Stimulated activated CD8-positive, alpha-beta memory T cell treated with anti-CD3 and anti-CD28 coated beads, Interleukin-7, amount 100 ng/mL, for 1 hour (primary cell): ENCODE measurements at regions not wholly inside any gene's neighbourhood (a gene's known extent, or its start where the extent isn't known, plus 50 kb on each side); places are given as distances from the start of the nearest gene placed in this dataset.
"Not testable (repeated sequence)": the region's sequence is repeated elsewhere in the genome, so short reads cannot be mapped to it uniquely, and the experiment has no call there.

Source experiments
- DNase-seq, 2 donors: peaks; one replicate each; pipeline ENCODE4 v3.0.0-alpha.2; 2020; ENCODE audit warnings: low read depth in 2 of 2

GRCh38 chr1:200496937-200497336, 87.1 kb upstream of the ZNF281 start:
- DNase-seq: no peak

- no peak for DNase-seq
These were observed 86.1 kb upstream of the ZNF281 start for GRCh38 chr1:200495901-200496300.

- DNase-seq: no peak
These were observed 83.5 kb upstream of the ZNF281 start for GRCh38 chr1:200493344-200493743.

- no peak for DNase-seq
These were observed 81.3 kb upstream of the ZNF281 start for GRCh38 chr1:200491103-200491502.

- DNase-seq: no peak
These were observed 80.3 kb upstream of the ZNF281 start for GRCh38 chr1:200490183-200490582.

- DNase-seq: peak in 1 of 2 donors; percentile 4
These were observed 78.7 kb upstream of the ZNF281 start for GRCh38 chr1:200488375-200489165.

- DNase-seq: no peak
These were observed 77.8 kb upstream of the ZNF281 start for GRCh38 chr1:200487650-200488049.

- DNase-seq: no peak
These were observed 76.8 kb upstream of the ZNF281 start for GRCh38 chr1:200486634-200487033.

GRCh38 chr1:200484438-200484946, 74.7 kb upstream of the ZNF281 start:
- DNase-seq: not testable (repeated sequence)

GRCh38 chr1:200483491-200484143, 73.8 kb upstream of the ZNF281 start:
- no peak for DNase-seq

GRCh38 chr1:200480964-200481363, 71.1 kb upstream of the ZNF281 start:
- DNase-seq: no peak

GRCh38 chr1:200479816-200480215, 70.0 kb upstream of the ZNF281 start:
- DNase-seq: no peak

- no peak for DNase-seq
These were observed 69.2 kb upstream of the ZNF281 start for GRCh38 chr1:200478945-200479558.

- DNase-seq: no peak
These were observed 68.4 kb upstream of the ZNF281 start for GRCh38 chr1:200478239-200478623.

GRCh38 chr1:200474633-200475032, 64.8 kb upstream of the ZNF281 start:
- DNase-seq: no peak

GRCh38 chr1:200473698-200474371, 64.0 kb upstream of the ZNF281 start:
- no peak for DNase-seq

GRCh38 chr1:200471739-200472138, 61.9 kb upstream of the ZNF281 start:
- no peak for DNase-seq

GRCh38 chr1:200468264-200469001, 58.6 kb upstream of the ZNF281 start:
- no peak for DNase-seq

GRCh38 chr1:200464784-200465400, 55.1 kb upstream of the ZNF281 start:
- no peak for DNase-seq
